Endothelial cell (in vitro differentiated cells): ENCODE measurements at regions not wholly inside any gene's neighbourhood (a gene's known extent, or its start where the extent isn't known, plus 50 kb on each side); places are given as distances from the start of the nearest gene placed in this dataset.

ENCODE experiments used
- DNase-seq: peaks from one replicate; pipeline ENCODE4 v3.0.0; 2021; ENCODE audit warnings: low spot score
- H3K27ac Mint-ChIP-seq: one replicate; pipeline ENCODE4 v1.8.0; 2021; ENCODE audit warnings: mixed read lengths, inconsistent platforms; ENCODE audit not compliant: unreplicated experiment
- H3K27me3 Mint-ChIP-seq: one replicate; pipeline ENCODE4 v1.8.0; 2021; ENCODE audit warnings: mild to moderate bottlenecking, moderate library complexity, mixed read lengths, inconsistent platforms; ENCODE audit not compliant: unreplicated experiment
- H3K36me3 Mint-ChIP-seq: one replicate; pipeline ENCODE4 v1.8.0; 2021; ENCODE audit warnings: mild to moderate bottlenecking, low read depth, mixed read lengths, inconsistent platforms; ENCODE audit not compliant: unreplicated experiment
- H3K4me1 Mint-ChIP-seq: one replicate; pipeline ENCODE4 v1.8.0; 2021; ENCODE audit warnings: mild to moderate bottlenecking, mixed read lengths, inconsistent platforms; ENCODE audit not compliant: unreplicated experiment
- H3K4me3 Mint-ChIP-seq: one replicate; pipeline ENCODE4 v1.8.0; 2021; ENCODE audit warnings: mild to moderate bottlenecking, mixed read lengths, inconsistent platforms; ENCODE audit not compliant: unreplicated experiment
- H3K9me3 Mint-ChIP-seq: one replicate; pipeline ENCODE4 v1.8.0; 2021; ENCODE audit warnings: mixed read lengths, inconsistent platforms; ENCODE audit not compliant: unreplicated experiment
- TF ChIP-seq, protein P1 (sequence below): fragments of 200-600 bp; sonication (generic); IDR thresholded peaks from one replicate; pipeline ENCODE4 v1.5.0; 2021; ENCODE audit warnings: antibody characterized with exemption; ENCODE audit not compliant: unreplicated experiment

DNA sequence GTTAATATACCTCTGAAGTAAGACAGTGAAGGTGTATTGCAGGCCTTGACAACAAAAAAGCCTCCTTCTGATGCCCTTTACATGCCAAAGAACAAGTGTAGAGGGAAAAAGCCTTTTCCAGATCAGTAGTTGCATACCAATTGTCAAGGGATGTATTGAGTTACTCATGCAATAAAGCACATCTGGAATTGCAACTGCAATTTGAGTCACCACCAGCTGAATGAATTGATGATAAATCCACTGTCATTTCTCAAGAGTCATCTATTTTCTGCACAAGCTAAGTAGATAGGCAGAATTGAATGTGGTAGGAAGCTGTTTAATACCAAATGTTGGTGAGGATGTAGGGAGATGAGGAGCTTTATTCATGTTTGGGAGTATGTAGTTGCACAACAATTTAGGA, 325.9 kb upstream of the SMIM30 start:
- H3K9me3 Mint-ChIP-seq = no peaks in the 10 kb centered on the region
- H3K27ac Mint-ChIP-seq = no peak overlapping the region
- H3K4me3 Mint-ChIP-seq = no peak overlapping the region
- H3K36me3 Mint-ChIP-seq = no peaks in the 10 kb centered on the region
- TF ChIP-seq, protein P1, sequence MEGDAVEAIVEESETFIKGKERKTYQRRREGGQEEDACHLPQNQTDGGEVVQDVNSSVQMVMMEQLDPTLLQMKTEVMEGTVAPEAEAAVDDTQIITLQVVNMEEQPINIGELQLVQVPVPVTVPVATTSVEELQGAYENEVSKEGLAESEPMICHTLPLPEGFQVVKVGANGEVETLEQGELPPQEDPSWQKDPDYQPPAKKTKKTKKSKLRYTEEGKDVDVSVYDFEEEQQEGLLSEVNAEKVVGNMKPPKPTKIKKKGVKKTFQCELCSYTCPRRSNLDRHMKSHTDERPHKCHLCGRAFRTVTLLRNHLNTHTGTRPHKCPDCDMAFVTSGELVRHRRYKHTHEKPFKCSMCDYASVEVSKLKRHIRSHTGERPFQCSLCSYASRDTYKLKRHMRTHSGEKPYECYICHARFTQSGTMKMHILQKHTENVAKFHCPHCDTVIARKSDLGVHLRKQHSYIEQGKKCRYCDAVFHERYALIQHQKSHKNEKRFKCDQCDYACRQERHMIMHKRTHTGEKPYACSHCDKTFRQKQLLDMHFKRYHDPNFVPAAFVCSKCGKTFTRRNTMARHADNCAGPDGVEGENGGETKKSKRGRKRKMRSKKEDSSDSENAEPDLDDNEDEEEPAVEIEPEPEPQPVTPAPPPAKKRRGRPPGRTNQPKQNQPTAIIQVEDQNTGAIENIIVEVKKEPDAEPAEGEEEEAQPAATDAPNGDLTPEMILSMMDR = no peak
- no peak for DNase-seq
- no peaks in the 10 kb centered on the region for H3K4me1 Mint-ChIP-seq
- no peaks in the 10 kb centered on the region for H3K27me3 Mint-ChIP-seq

DNA sequence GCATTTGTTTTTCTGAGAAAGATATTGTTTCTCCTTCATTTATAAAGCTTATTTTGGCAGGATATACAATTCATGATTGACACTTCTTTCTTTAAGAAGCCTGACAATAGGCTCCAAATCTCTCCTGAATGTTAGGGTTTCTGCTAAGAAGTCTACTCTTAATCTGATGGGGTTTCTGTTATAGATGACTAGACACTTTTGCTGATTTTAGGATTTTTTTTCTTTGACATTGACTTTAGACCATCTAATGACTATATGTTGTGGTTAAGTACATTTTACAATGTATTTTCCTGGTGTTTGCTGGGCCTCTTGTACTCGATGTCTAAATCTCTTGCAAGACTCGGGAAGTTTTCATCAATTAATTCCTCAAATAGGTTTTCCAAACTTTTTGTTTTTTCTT, 321.8 kb upstream of the SMIM30 start:
- TF ChIP-seq, protein P1 = no peak
- H3K9me3 Mint-ChIP-seq = no peaks in the 10 kb centered on the region

DNA sequence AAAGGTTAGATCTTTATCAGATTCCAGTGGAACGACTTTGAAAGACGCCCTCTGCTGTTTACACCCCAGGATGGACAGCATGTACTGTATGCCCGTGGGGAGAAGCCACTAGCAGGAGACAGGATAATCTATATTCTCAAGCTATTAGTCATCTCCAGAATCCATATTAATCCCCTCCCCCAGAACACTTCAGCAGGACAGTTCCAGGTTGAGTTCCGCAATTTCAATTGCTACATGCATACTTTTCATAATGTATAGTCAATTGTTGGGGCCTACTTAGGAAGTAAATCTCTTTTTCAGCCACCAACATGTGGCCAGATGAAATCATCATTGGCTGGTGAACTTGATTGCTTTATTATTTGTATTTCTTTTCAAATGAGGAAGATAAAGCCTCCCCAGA, 313.1 kb upstream of the SMIM30 start:
- DNase-seq = no peak
- Mint-ChIP-seq H3K27me3 (no peaks in the 10 kb centered on the region), H3K27ac (no peak overlapping the region), H3K4me3 (no peak overlapping the region), H3K9me3 (no peaks in the 10 kb centered on the region), H3K36me3 (no peaks in the 10 kb centered on the region), H3K4me1 (no peaks in the 10 kb centered on the region)
- TF ChIP-seq, protein P1 = no peak

More for the DNA sequence above, 321.8 kb upstream of the SMIM30 start:
- no peak overlapping the region for H3K4me3 Mint-ChIP-seq
- H3K4me1 Mint-ChIP-seq = no peaks in the 10 kb centered on the region
- no peak overlapping the region for H3K27ac Mint-ChIP-seq
- no peak for DNase-seq
- H3K36me3 Mint-ChIP-seq = no peaks in the 10 kb centered on the region
- no peaks in the 10 kb centered on the region for H3K27me3 Mint-ChIP-seq

DNA sequence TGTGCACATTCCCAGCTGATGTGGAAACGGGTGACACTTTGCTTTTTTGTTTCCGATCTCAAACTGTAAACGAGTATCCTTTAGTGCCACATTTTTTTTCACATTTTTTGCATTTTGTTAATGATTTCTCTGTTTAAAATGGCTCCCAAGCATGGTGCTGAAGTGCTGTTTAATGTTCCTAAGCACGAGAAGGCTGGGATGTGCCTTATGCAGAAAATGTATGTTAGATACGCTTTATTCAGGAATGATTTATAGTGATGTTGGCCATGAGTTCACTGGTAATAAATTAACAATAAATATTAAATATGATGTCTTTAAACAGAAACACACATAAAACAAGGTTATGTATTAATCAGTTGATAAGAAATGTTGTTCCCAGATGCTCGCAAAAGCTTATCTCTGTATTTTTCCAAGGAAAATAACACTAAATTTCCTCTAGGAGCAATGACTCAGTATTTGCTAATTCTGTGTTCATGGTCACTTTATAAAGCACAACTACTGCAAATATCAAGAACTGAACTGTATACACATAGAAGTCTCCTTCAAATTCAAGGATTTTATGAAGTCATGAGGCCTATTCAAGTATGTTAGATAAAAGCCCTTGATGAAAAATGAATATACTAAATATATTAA, 305.9 kb upstream of the SMIM30 start:
- TF ChIP-seq, protein P1 = no peak
- no peak overlapping the region for H3K4me3 Mint-ChIP-seq
- no peaks in the 10 kb centered on the region for H3K9me3 Mint-ChIP-seq
- no peaks in the 10 kb centered on the region for H3K4me1 Mint-ChIP-seq
- no peak for DNase-seq
- H3K27me3 Mint-ChIP-seq = no peaks in the 10 kb centered on the region
- no peak overlapping the region for H3K27ac Mint-ChIP-seq
- no peaks in the 10 kb centered on the region for H3K36me3 Mint-ChIP-seq

DNA sequence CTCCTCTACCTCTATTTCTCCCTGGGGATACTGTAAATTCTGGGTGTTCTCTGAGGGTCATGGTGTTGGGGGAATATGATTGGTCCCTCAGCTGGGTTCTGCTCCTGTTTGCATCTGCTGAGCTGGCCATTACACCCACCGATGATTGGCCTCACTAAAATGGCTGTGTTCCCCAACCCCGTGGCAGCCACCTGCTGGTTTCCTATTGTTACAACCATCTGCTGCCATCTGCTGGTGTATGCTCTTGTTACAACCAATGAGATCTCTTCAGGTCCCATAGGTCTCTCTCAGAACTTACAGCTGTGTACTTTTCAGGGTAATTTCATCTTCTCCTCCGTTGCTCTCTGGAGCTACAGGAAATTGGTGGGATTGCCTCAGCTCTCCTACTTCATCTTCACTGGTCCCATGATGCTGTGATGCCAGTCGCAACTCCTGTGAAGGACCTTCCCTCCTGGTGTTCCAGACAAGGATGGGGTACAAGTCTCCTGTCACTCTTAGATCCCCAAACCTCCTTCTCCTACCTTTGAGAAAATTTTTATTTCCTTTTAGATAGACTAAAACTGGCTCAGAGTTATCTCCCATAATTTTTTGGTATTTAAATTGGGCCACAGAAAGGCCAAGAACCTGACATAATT, 303.5 kb upstream of the SMIM30 start:
- Mint-ChIP-seq H3K9me3 (no peaks in the 10 kb centered on the region), H3K4me1 (no peaks in the 10 kb centered on the region), H3K27me3 (no peaks in the 10 kb centered on the region), H3K4me3 (no peak overlapping the region), H3K36me3 (no peaks in the 10 kb centered on the region), H3K27ac (no peak overlapping the region)
- TF ChIP-seq, protein P1 = peak; percentile 89
- DNase-seq = peak; percentile 85
